GM18502 (cell line): ENCODE measurements at regions not wholly inside any gene's neighbourhood (a gene's known extent, or its start where the extent isn't known, plus 50 kb on each side); places are given as distances from the start of the nearest gene placed in this dataset.
"Not testable (repeated sequence)": the region's sequence is repeated elsewhere in the genome, so short reads cannot be mapped to it uniquely, and the experiment has no call there.

Experiments used
- ATAC-seq: cut with Tn5 transposase; IDR thresholded peaks from one replicate; pipeline ENCODE4 v1.9.1; 2021; ENCODE audit warnings: mild to moderate bottlenecking; ENCODE audit not compliant: unreplicated experiment, poor library complexity

- ATAC-seq: no peak
Measured at GRCh38 chr13:67917291-67917987, 687.3 kb upstream of the PCDH9 start.

GRCh38 chr13:67916650-67917049 is 686.5 kb upstream of the PCDH9 start:
- no peak for ATAC-seq

- no peak for ATAC-seq
Measured at GRCh38 chr13:67914535-67914934, 684.4 kb upstream of the PCDH9 start.

- not testable (repeated sequence) for ATAC-seq
Measured at GRCh38 chr13:67902960-67903359, 672.8 kb upstream of the PCDH9 start.

- ATAC-seq: no peak
Measured at GRCh38 chr13:67880916-67881315, 650.8 kb upstream of the PCDH9 start.

GRCh38 chr13:67878376-67878775 is 648.2 kb upstream of the PCDH9 start:
- ATAC-seq: no peak

GRCh38 chr13:67877031-67877430 is 646.9 kb upstream of the PCDH9 start:
- ATAC-seq: no peak

- no peak for ATAC-seq
Measured at GRCh38 chr13:67867206-67867605, 637.1 kb upstream of the PCDH9 start.

GRCh38 chr13:67860315-67860714 is 630.2 kb upstream of the PCDH9 start:
- ATAC-seq: no peak

- ATAC-seq: no peak
Measured at GRCh38 chr13:67859904-67860303, 629.8 kb upstream of the PCDH9 start.

- ATAC-seq: no peak
Measured at GRCh38 chr13:67857581-67858310, 627.6 kb upstream of the PCDH9 start.

GRCh38 chr13:67856955-67857354 is 626.8 kb upstream of the PCDH9 start:
- no peak for ATAC-seq

- ATAC-seq: no peak
Measured at GRCh38 chr13:67855741-67856238, 625.7 kb upstream of the PCDH9 start.

GRCh38 chr13:67854990-67855389 is 624.9 kb upstream of the PCDH9 start:
- no peak for ATAC-seq

- ATAC-seq: no peak
Measured at GRCh38 chr13:67844574-67844973, 614.4 kb upstream of the PCDH9 start.

GRCh38 chr13:67841071-67841470 is 610.9 kb upstream of the PCDH9 start:
- ATAC-seq: no peak

GRCh38 chr13:67833564-67833963 is 603.4 kb upstream of the PCDH9 start:
- no peak for ATAC-seq

GRCh38 chr13:67829641-67830040 is 599.5 kb upstream of the PCDH9 start:
- ATAC-seq: no peak

- ATAC-seq: no peak
Measured at GRCh38 chr13:67827992-67828391, 597.9 kb upstream of the PCDH9 start.

GRCh38 chr13:67821606-67822005 is 591.5 kb upstream of the PCDH9 start:
- ATAC-seq: no peak

- ATAC-seq: no peak
Measured at GRCh38 chr13:67806796-67807195, 576.7 kb upstream of the PCDH9 start.

- ATAC-seq: no peak
Measured at GRCh38 chr13:67803118-67803517, 573.0 kb upstream of the PCDH9 start.
